IPS-NIHi11 (cell line): ENCODE measurements at regions not wholly inside any gene's neighbourhood (a gene's known extent, or its start where the extent isn't known, plus 50 kb on each side); places are given as distances from the start of the nearest gene placed in this dataset.
"Not testable (repeated sequence)": the region's sequence is repeated elsewhere in the genome, so short reads cannot be mapped to it uniquely, and the experiment has no call there.

ENCODE experiments used
- DNase-seq: peaks from one replicate; pipeline ENCODE4 v3.0.0; 2012; ENCODE audit warnings: mixed read lengths, low spot score

DNA sequence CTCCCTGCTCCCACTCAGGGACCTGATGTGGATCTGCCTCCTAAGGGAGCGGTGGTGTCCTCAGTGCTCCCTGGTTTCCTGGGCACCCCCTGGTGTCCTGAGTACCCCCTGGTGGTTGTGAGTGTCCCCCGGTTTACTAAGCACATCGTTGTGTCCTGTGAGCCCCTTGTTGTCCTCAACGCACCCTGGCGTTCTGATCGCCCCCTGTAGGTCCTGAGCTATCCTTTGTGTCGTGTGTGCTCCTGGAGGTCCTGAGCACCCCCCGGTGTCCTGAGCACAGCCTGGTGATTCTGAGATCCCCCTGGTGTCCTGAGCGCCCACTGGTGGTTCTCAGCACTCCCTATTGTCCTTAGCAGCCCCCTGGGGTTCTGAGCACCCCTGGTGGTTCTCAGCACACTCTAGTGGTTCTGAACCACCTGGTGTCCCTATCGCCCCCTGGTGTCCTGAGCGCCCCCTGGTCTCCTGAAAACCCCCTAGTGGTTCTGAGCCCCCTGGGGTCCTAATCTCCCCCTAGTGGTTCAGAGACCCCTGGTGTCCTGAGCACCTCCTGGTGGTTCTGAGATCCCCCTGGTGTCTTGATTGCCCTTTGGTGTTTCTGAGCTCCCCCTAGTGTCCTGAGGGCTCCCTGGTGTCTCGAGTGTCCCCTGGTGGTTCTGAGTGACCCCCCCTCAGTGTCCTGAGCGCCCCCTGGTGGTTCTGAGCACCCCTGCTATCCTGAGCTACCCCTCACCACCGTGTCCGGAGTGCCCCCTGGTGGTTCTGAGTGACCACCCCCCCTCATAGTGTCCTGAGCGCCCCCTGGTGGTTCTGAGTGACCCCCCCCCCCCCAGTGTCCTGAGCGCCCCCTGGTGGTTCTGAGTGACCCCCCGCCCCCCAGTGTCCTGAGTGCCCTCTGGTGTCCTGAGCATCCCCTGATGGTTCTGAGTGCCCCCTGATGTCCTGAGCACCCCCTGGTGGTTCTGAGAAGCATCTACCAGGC is 615.1 kb downstream of the TMEM121 start:
- no peak for DNase-seq

DNA sequence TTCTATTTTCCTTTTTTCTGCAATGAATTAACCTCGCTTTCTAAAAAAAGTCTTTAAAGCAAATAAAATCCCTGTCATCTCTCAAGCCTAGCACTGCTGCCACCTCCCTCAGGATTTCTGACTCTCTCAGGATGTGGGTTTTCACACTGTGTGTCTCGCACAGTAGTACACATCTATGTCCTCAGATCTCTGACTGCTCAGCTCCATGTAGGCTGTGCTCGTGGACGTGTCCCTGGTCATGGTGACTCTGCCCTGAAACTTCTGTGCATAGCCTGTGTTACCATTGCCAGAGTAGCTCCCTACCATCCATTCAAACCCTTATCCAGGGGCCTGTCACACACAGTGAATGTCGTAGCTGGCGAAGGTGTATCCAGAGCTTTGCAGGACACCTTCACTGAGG is 619.3 kb downstream of the TMEM121 start:
- not testable (repeated sequence) for DNase-seq

DNA sequence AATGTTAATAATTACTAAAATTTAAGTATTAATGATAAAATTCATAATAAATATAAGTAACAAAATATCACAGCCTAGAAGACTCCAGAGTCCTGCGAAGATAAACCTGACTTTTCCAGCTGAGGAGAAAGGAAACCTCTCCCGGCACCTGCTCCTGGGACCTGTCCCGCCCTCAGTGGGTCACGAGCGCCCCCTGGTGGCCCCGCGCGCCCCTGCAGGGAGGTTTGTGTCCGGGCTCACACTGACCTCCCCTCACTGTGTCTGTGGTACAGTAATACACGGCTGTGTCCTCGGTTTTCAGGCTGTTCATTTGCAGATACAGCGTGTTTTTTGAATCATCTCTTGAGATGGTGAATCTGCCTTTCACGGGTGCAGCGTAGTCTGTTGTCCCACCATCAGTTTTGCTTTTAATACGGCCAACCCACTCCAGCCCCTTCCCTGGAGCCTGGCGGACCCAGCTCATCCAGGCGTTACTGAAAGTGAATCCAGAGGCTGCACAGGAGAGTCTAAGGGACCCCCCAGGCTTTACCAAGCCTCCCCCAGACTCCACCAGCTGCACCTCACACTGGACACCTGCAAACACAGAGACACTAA is 627.1 kb downstream of the TMEM121 start:
- not testable (repeated sequence) for DNase-seq

DNA sequence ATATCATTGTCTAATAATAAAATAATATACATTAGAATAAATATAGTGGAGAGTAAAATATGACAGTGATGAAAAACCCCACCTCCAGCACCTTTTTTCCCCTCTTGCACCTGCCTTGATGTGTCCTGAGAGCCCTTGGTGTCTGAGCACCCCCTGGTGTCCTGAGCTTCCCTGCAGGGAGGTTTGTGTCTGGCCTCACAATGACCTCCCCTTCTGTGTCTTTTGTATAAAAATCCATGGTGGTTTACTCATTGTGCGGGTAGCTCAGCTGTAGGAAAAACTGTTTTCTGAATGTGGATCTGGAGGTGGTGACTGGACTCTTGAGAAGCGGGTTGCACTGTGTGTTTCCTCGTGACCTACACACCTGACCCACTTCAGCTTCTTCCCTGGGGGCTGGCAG is 636.9 kb downstream of the TMEM121 start:
- no peak for DNase-seq

DNA sequence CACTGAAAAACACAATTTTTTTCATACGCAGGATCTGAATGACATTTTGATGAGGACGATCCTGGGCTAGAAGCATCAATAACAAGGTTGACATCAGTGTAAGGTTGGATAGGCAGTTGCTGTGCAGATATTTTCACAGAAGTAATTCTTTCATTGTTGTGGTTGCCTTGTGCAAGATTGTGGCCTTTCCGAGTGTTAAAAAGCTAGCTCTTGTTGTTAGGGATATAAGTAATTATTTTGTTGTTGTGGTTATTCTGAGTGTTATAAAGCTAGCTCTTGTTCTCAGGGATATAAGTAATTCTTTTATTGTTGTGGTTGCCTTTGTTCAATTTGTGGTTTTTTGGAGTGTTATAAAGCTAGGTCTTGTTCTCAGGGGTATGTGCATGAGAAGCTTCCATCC is 637.4 kb downstream of the TMEM121 start:
- DNase-seq = not testable (repeated sequence)

DNA sequence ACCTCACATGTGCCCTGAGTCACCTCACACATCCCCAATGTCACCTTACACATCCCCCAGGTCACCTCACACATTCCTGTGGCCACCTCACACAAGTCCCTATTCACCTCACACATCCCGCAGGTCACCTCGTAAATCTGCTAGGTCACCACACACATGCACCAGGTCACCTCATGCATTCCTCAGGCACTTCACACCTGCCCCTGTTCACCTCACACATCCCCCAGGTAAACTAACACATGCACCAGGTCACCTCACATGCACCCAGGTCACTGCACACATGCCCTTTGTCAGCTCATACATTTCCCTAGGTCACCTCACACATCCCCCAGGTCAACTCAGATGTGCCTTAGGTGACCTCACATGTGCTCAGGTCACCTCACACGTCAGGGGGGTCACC is 639.8 kb downstream of the TMEM121 start:
- no peak for DNase-seq

DNA sequence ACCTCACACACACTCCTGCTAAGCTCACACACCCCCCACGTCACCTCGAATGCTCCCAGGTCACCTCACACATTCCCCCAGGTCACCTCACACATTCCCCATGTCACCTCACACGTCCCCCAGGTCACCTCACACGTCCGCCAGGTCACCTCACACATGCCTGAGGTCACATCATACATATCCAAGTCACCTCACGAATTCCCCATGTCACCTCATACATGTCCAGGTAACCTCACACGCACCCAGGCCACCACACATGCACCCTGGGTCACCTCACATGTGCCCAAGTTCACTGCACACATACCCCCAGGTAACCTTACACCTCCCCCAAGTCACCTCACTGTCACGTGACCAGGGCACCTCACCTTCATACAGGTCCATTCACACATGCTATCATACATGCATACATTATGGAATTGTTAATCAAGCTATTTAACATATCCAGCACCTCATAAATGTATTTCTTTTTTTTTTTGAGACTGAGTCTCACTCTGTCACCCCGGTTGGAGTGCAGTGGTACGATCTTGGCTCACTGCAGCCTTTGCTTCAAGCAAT is 640.3 kb downstream of the TMEM121 start:
- DNase-seq = no peak

DNA sequence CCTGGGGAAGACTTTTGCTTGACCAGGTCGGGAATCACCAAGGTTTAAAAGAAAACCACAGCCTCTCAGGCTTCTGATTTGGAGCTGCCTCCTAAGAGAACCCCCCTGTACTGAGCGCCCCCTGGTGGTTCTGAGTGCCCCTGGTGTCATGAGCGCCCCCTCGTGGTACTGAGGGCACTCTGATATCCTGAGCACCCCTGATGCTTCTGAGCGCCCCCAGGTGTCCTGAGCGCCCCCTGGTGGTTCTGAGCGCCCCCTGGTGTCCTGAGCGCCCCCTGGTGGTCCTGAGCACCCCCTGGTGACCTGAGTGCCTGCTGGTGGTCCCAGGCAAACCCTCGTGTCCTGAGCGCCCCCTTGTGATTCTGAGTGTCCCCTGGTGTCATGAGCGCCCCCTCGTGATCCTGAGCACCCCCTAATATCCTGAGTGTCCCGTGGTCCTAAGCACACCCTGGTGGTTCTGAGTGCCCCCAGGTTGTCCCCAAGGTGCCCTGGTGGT is 643.8 kb downstream of the TMEM121 start:
- not testable (repeated sequence) for DNase-seq

DNA sequence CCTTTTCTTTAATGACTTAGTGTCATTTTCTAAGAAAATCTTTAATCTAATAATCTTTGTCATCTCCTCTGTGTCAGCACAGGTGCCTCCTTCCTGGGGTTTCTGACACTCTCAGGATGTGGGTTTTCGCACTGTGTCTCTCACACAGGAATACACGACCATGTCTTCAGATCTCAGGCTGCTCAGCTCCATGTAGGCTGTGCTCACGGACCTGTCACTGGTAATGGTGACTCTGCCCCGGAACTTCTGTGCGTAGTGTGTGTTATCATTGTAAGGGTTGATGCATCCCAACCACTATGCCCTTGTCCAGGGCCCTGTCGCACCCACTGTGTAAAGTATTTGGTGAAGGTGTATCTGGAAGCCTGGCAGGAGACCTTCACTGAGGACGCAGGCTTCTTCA is 647.8 kb downstream of the TMEM121 start:
- DNase-seq = no peak

DNA sequence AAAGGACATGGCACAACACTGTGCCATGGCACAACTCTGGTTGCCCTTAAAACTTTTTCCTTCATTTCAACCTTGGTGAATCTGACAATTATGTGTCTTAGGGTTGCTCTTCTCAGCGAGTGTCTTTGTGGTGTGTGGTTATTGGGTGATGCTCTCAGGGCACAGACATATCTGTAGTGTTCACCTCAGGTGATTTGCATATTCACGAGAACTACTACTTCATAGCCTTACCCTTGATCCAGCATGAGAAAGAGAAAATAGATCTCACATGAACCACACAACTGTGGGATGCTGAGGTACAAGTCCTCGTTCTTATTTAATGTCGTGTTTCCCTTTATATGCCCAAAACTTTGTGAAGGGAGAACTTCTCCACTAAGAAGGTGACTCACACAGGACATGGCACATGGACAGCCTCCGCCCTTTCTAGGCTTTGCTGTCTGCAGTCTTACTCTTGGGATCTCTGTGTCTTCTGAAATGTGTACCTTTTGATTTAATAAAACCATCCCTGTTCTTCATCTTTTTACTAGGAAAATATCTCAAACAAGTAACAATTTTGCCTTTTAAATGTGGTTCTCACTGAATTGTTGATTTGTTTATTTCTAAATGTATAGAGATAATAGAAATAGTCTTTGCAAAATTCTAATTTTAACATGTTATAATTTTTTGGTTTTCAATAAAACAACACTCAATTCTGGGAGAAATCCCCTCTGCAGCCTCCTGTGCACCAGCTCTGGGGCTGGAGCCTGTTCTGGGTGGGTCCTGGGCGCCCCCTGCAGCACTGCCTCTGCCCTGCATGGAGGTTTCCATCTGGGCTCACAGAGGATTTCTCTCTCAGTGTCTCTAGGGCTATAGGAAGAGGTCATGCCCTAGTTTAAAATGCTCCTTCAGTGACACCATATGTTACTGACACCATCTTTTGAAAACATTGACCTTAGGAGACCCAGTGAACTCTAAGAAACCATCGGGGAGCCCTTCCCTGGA is 651.2 kb downstream of the TMEM121 start:
- DNase-seq = not testable (repeated sequence)

DNA sequence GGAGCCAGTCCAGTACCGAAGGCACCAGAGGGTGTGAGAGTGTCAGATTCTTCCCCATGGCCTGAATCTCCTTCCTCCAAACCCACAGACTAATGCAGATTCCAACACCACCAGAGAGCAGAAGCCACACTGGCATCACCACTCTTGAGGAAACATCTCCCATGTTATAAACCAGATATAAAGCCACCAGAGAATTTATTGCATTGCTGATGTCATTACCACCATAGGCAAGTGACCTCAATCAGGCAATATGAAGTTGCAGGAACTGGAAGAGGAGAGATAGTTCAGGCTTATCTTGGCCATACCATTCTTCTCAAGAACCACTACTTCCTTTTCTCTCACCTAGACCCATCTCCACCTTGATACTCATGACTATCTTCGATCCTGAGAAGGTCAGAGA is 653.4 kb downstream of the TMEM121 start:
- no peak for DNase-seq

DNA sequence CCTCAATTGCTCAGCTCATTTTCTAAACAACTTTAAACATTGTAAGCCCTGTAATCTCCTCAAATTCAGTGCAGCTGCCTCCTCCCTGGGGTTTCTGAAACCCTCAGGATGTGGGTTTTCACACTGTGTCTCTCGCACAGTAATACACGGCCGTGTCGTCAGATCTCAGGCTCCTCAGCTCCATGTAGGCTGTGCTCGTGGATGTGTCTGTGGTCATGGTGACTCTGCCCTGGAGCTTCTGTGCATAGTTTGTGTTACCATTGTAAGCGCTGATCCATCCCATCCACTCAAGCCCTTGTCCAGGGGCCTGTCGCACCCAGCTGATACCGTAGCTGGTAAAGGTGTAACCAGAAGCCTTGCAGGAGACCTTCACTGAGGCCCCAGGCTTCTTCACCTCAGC is 658.4 kb downstream of the TMEM121 start:
- DNase-seq = not testable (repeated sequence)

DNA sequence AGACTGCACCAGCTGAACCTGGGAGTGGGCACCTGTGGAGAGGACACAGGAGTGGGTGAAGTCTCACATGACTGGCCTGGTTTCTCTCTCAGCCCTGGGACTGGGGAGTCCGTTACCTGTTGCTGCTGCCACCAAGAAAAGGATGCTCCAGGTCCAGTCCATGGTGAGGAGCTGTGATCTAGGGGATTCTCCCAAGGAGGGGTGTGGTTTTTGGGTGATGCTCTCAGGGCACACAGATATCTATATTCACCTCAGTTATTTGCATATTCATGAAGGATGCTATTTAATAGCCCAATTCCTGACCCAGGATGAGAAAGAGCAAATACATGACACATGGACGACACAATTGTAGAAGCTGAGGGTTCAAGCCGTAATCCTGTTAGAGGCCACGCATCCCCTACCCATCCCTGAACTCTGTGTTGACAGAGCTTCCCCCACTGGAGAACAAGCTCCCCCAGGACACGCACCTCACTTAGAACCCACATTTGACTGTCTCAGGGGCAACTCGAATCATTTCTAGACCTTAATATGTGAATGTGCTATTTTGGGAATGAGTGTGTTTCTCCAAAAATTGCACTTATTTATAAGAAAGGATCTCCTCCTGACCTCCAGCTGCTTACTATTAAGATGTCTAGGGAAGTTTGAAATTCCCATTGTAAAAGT is 658.9 kb downstream of the TMEM121 start:
- not testable (repeated sequence) for DNase-seq

DNA sequence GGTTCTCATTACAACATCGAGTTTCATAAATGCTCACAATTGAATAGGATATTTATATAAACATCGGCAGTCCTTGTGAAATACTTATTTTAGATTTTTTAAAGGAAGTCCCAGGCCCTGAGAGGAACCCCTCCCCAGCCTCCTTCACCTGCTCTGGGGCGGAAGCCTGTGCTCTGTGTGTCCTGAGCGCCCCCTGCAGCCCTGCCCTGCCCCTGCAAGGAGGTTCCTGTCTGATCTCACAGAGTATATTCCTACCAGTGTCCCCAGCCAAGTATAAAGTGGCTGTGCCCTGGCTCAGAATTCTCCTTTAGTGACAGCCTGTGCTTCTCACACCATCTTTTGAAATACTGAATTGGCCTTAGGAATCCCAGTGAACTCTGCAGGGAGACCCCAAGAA is 659.5 kb downstream of the TMEM121 start:
- DNase-seq = no peak

DNA sequence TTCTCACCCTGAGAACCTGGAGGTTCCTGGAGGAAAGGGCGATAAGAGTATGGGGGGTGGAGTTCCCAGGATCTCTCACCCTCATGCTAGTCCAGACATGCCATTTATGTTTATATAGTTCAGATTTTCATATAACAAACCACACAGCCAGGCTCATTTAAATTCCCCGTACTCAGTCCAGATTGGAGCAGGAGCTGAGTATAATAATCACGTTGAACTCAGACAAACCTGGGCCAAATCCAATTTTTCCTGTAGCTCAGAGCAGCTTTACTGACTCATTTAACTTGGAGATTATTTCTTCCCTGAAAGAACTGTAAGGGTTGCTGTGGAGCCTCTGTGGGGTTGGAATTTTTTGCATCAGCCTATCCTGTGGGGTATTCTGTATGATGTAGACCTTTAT is 660.8 kb downstream of the TMEM121 start:
- DNase-seq = no peak

DNA sequence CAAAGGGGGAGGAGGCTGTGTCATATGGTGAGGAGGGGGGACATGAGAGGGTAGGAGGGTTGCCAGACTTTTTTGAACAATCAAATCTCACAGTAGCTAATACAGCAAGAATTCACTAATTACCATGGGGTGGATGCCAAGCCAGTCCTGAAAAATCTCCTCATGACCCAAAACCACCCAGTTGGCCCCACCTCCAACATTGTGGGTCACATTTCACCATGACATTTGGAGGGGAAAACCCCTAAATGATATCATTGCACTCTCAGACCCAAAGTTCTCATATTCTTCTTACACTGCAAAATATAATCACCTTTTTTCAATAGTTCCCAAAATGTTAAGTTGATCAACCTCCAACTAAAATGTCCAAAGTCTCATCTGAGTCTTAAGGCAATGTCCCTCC is 666.3 kb downstream of the TMEM121 start:
- not testable (repeated sequence) for DNase-seq

DNA sequence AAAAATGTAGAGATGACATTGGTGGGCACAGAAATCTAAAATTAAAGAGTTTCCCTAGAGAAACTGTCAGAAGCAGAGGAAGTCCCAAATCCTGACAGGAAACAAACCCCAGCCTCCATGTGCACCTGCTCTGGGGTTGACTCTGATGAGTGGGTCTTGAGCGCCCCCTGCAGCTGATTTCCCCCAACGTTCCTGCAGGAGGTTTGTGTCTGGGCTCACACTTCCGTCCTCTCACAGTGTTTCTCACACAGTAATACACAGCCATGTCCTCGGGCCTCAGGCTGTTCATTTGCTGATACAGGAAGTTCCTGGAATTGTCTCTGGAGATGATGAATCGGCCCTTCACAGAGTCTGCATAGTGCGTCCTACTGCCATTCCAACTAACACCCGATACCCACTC is 670.1 kb downstream of the TMEM121 start:
- DNase-seq = not testable (repeated sequence)

DNA sequence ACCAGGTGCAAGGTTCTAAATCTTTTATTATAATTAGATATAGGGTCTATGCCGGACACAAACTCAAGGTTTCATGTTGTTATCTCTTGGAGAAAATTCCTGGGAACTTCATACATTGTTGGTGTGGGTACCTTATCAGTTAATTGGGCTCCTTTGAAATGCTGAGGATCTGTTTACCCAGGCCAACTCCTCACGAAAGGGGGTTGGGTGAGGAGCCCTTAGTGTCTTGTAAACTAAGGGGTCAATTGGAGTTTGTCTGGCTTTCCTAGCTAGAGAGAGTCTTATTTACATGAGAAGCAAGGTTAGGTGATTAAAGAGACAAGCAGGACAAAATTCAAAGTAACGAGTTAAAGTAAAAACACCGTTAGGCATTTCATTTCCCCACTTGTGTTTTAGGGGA is 670.9 kb downstream of the TMEM121 start:
- DNase-seq = not testable (repeated sequence)

DNA sequence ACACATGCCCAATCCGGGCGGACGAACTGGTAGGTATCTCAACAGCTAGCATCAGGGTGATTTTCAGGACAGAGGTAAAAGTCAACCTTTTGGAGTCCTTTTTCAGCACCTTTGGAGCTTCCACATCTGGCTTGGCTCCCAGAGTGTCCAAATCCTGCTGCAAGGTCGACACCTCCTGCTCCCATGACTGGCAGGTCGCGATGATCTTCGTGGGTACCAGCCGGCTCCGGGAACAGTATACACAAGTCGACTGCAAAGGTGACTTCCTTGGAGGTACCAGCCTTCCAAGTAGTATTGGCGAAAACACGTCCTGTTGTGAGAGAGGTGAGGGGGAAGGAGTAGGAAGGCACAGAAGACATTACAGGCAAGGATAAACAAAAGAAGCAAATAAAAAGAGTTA is 672.7 kb downstream of the TMEM121 start:
- no peak for DNase-seq

DNA sequence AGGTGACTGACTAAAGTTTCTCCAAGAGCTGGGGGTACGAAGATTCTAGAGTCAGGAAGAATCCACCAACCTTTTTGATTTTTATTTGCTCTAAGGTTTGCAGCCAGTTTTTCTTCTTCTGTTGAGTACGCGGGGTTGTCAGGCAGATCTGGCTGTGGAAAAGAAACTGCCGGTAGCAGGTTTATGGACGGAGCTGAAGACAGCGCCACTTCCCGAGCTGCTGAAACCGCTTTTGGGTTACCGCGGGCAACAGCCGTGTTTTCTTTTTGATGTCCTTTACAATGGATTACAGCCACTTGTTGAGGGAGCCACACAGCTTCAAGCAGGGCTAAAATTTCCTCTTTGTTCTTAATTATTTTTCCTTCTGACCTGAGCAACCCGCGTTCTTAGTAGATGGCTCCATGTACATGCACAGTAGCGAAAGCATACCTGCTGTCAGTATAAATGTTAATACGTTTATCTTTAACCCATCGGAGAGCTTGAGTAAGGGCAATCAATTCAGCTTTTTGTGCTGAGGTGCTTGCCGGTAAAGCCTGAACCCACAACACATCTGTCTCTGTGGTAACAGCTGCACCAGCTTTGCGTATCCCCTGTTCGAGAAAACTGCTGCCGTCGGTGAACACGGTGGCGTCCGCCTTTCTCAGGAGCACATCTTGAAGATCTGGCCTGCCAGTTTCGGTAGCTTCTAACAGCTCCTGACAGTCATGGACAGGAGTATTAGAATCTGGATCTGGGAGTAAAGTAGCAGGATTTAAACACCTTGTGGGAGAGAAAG is 674.3 kb downstream of the TMEM121 start:
- no peak for DNase-seq
